ENCODE measurements at regions not wholly inside any gene's neighbourhood (a gene's known extent, or its start where the extent isn't known, plus 50 kb on each side); places are given as distances from the start of the nearest gene placed in this dataset.

DNA sequence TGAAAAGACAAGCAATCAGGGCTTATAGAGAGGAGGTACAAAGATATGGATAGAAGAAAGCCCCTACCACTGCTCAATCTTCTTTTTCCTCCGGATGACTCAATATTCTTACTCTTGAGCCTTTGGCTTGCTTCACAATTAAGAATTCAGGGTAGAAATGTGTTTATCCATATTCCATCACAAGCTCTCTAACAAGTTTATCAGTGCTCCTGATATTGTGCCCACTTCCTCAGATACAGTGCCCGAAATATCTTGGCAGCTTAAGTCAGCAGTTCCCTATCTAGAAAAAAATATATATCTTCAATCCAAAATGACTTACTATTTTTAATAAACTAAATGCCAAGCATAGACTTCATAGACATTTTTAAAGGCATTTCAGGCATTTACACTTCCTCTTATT lies 255.1 kb upstream of the FAT3 start:
- WGBS (ENCODE audit: extremely low coverage, insufficient coverage, low lambda C conversion rate) = no CpG with 5 or more reads among the region's 2 CpGs

DNA sequence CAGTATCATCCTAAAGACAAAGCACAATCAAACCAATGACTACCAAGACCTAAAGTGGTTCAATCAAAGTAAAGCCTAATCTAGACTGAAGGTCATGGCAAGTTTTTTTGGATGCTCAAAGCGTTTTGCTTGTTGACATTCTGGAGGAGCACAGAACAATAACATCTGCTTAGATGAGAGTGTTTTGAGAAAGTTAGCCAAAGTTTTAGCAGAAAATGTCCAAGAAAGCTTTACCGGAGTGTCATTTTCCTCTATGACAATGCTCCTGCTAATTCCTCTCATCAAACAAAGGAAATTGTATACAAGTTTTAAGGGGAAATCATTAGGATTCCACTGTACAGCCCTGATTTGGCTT lies 256.9 kb upstream of the FAT3 start:
- Histone ChIP-seq H3K4ac (ENCODE audit: low read depth, low read length) (no peak overlapping the region), H3K9ac (ENCODE audit: low read length) (no peak overlapping the region), H3K4me3 (ENCODE audit: low read length) (no peak overlapping the region), H2BK5ac (ENCODE audit: low read length) (no peak overlapping the region), H4K8ac (ENCODE audit: low read depth, low read length) (no peak overlapping the region), H4K5ac (ENCODE audit: low read length) (no peak overlapping the region), H3K27ac (ENCODE audit: low read depth, low read length) (no peak overlapping the region), H3K23ac (ENCODE audit: low read length) (no peak overlapping the region), H3K18ac (ENCODE audit: low read length) (no peak overlapping the region), H2BK120ac (ENCODE audit: low read depth, low read length) (no peak overlapping the region), H2AK5ac (ENCODE audit: low read length) (no peak overlapping the region), H3K79me1 (ENCODE audit: low read length) (no peaks in the 10 kb centered on the region), H3K56ac (ENCODE audit: low read length) (no peak overlapping the region), H3K4me2 (ENCODE audit: low read length) (no peak overlapping the region), H3K36me3 (ENCODE audit: control insufficient read depth, insufficient read depth, low read length) (no peaks in the 10 kb centered on the region), H2BK15ac (replicated peaks; ENCODE audit: low read depth) (no peak overlapping the region), H3K27me3 (ENCODE audit: insufficient read depth, low read length, poor library complexity) (no peaks in the 10 kb centered on the region), H3K4me1 (ENCODE audit: control insufficient read depth, low read depth, low read length) (no peaks in the 10 kb centered on the region), H3K79me2 (ENCODE audit: control insufficient read depth, insufficient read depth, low read length) (no peaks in the 10 kb centered on the region)
- DNase-seq = no peak
- no CpG with 5 or more reads among the region's 2 CpGs for WGBS (ENCODE audit: extremely low coverage, insufficient coverage, low lambda C conversion rate)

More for the DNA sequence above, 255.1 kb upstream of the FAT3 start:
- Histone ChIP-seq H3K4me3 (ENCODE audit: low read length) (no peak overlapping the region), H2BK5ac (ENCODE audit: low read length) (no peak overlapping the region), H3K23ac (ENCODE audit: low read length) (no peak overlapping the region), H4K8ac (ENCODE audit: low read depth, low read length) (no peak overlapping the region), H2AK5ac (ENCODE audit: low read length) (no peak overlapping the region), H3K4me2 (ENCODE audit: low read length) (no peak overlapping the region), H3K18ac (ENCODE audit: low read length) (no peak overlapping the region), H4K5ac (ENCODE audit: low read length) (no peak overlapping the region), H3K56ac (ENCODE audit: low read length) (no peak overlapping the region), H3K36me3 (ENCODE audit: control insufficient read depth, insufficient read depth, low read length) (no peaks in the 10 kb centered on the region), H3K79me1 (ENCODE audit: low read length) (no peaks in the 10 kb centered on the region), H3K79me2 (ENCODE audit: control insufficient read depth, insufficient read depth, low read length) (no peaks in the 10 kb centered on the region), H3K4ac (ENCODE audit: low read depth, low read length) (no peak overlapping the region), H3K27ac (ENCODE audit: low read depth, low read length) (no peak overlapping the region), H3K4me1 (ENCODE audit: control insufficient read depth, low read depth, low read length) (no peaks in the 10 kb centered on the region), H3K27me3 (ENCODE audit: insufficient read depth, low read length, poor library complexity) (no peaks in the 10 kb centered on the region), H2BK120ac (ENCODE audit: low read depth, low read length) (no peak overlapping the region), H2BK15ac (replicated peaks; ENCODE audit: low read depth) (no peak overlapping the region), H3K9ac (ENCODE audit: low read length) (no peak overlapping the region)
- no peak for DNase-seq

- Histone ChIP-seq H3K4me2 (ENCODE audit: low read length) (no peak overlapping the region), H2BK120ac (ENCODE audit: low read depth, low read length) (no peak overlapping the region), H2BK5ac (ENCODE audit: low read length) (no peak overlapping the region), H3K27me3 (ENCODE audit: insufficient read depth, low read length, poor library complexity) (no peaks in the 10 kb centered on the region), H3K18ac (ENCODE audit: low read length) (no peak overlapping the region), H3K4ac (ENCODE audit: low read depth, low read length) (no peak overlapping the region), H3K23ac (ENCODE audit: low read length) (no peak overlapping the region), H3K4me1 (ENCODE audit: control insufficient read depth, low read depth, low read length) (no peaks in the 10 kb centered on the region), H2BK15ac (replicated peaks; ENCODE audit: low read depth) (no peak overlapping the region), H3K36me3 (ENCODE audit: control insufficient read depth, insufficient read depth, low read length) (no peaks in the 10 kb centered on the region), H3K27ac (ENCODE audit: low read depth, low read length) (no peak overlapping the region), H3K79me1 (ENCODE audit: low read length) (no peaks in the 10 kb centered on the region), H3K4me3 (ENCODE audit: low read length) (no peak overlapping the region), H3K56ac (ENCODE audit: low read length) (no peak overlapping the region), H4K5ac (ENCODE audit: low read length) (no peak overlapping the region), H4K8ac (ENCODE audit: low read depth, low read length) (no peak overlapping the region), H3K9ac (ENCODE audit: low read length) (no peak overlapping the region), H2AK5ac (ENCODE audit: low read length) (no peak overlapping the region), H3K79me2 (ENCODE audit: control insufficient read depth, insufficient read depth, low read length) (no peaks in the 10 kb centered on the region)
- no peak for DNase-seq
Measured at GRCh38 chr11:91967026-91967690, 257.5 kb upstream of the FAT3 start.

DNA sequence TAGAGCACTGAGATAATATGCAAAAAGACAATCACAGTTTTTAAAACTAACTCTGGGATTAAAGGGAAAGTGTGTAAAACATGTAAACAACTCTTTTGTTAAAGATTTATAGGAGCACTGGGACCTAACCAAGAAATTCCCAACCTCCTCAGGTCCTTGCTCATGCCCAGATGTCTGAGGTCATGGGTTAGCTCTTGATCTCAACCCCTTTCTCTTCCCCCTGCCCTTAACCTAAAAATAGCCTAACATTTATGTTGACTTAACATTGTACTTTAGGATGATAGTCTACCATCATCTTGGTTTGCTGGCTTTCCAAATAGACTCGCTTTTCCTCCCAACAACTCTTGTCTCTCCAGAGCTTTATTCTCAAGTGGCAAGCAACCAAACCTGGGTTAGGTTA lies 258.2 kb upstream of the FAT3 start:
- Histone ChIP-seq H4K5ac (ENCODE audit: low read length) (no peak overlapping the region), H2BK120ac (ENCODE audit: low read depth, low read length) (no peak overlapping the region), H3K27ac (ENCODE audit: low read depth, low read length) (no peak overlapping the region), H3K79me2 (ENCODE audit: control insufficient read depth, insufficient read depth, low read length) (no peaks in the 10 kb centered on the region), H2BK5ac (ENCODE audit: low read length) (no peak overlapping the region), H3K56ac (ENCODE audit: low read length) (no peak overlapping the region), H3K4ac (ENCODE audit: low read depth, low read length) (no peak overlapping the region), H3K79me1 (ENCODE audit: low read length) (no peaks in the 10 kb centered on the region), H3K4me1 (ENCODE audit: control insufficient read depth, low read depth, low read length) (no peaks in the 10 kb centered on the region), H2AK5ac (ENCODE audit: low read length) (no peak overlapping the region), H3K4me2 (ENCODE audit: low read length) (no peak overlapping the region), H3K18ac (ENCODE audit: low read length) (no peak overlapping the region), H3K27me3 (ENCODE audit: insufficient read depth, low read length, poor library complexity) (no peaks in the 10 kb centered on the region), H2BK15ac (replicated peaks; ENCODE audit: low read depth) (no peak overlapping the region), H4K8ac (ENCODE audit: low read depth, low read length) (no peak overlapping the region), H3K23ac (ENCODE audit: low read length) (no peak overlapping the region), H3K36me3 (ENCODE audit: control insufficient read depth, insufficient read depth, low read length) (no peaks in the 10 kb centered on the region), H3K4me3 (ENCODE audit: low read length) (no peak overlapping the region), H3K9ac (ENCODE audit: low read length) (no peak overlapping the region)
- DNase-seq = no peak
- no CpG with 5 or more reads among the region's 1 CpG for WGBS (ENCODE audit: extremely low coverage, insufficient coverage, low lambda C conversion rate)

DNA sequence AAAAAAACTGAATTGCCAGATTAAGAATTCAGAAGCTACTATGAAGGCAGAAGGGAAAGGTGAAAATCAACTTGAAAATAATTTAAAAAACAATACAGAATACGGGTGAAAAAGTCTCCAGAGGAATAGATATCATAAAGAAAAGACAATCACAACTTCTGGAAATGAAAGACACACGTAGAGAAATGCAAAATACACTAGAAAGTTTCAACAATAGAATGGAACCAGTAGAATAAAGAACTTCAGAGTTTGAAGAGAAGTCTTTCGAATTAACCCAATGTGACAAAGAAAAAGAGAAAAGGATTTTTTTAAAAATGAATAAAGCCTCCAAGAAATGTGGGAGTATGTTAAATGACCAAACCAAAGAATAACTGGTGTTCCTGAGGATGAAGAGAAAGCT lies 263.8 kb upstream of the FAT3 start:
- Histone ChIP-seq H2AK5ac (ENCODE audit: low read length) (no peak overlapping the region), H3K27me3 (ENCODE audit: insufficient read depth, low read length, poor library complexity) (no peaks in the 10 kb centered on the region), H4K5ac (ENCODE audit: low read length) (no peak overlapping the region), H3K79me2 (ENCODE audit: control insufficient read depth, insufficient read depth, low read length) (no peaks in the 10 kb centered on the region), H3K56ac (ENCODE audit: low read length) (no peak overlapping the region), H3K18ac (ENCODE audit: low read length) (no peak overlapping the region), H4K8ac (ENCODE audit: low read depth, low read length) (no peak overlapping the region), H3K23ac (ENCODE audit: low read length) (no peak overlapping the region), H3K36me3 (ENCODE audit: control insufficient read depth, insufficient read depth, low read length) (no peaks in the 10 kb centered on the region), H2BK5ac (ENCODE audit: low read length) (no peak overlapping the region), H3K9ac (ENCODE audit: low read length) (no peak overlapping the region), H2BK120ac (ENCODE audit: low read depth, low read length) (no peak overlapping the region), H2BK15ac (replicated peaks; ENCODE audit: low read depth) (no peak overlapping the region), H3K79me1 (ENCODE audit: low read length) (no peaks in the 10 kb centered on the region), H3K4ac (ENCODE audit: low read depth, low read length) (no peak overlapping the region), H3K4me3 (ENCODE audit: low read length) (no peak overlapping the region), H3K4me1 (ENCODE audit: control insufficient read depth, low read depth, low read length) (no peaks in the 10 kb centered on the region), H3K4me2 (ENCODE audit: low read length) (no peak overlapping the region), H3K27ac (ENCODE audit: low read depth, low read length) (no peak overlapping the region)
- WGBS (ENCODE audit: extremely low coverage, insufficient coverage, low lambda C conversion rate) = no CpG with 5 or more reads among the region's 3 CpGs
- DNase-seq = no peak

DNA sequence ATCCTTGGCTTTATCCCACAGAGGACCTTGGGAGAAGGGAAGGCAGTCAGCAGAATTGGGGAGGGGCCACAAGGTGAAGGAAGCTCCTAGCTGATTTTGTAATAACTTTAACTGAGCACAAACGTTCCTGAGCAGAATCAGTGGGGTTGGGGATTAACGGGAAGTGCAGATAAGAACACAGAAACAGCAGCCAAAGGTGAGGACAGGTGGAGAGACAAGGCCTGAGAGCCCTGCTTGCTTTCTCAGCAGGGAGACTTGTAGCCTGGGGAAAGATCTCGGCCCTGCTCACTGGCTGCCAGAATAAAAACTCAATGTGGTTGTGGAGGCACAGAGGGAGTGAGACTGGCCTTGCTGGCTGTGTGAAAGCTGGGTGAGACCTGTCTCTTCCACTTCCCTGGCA lies 265.2 kb upstream of the FAT3 start:
- H3K4me3 ChIP-seq (ENCODE audit: low read length) = no peak overlapping the region
- peak overlapping the region; percentile 8 for H3K27ac ChIP-seq (ENCODE audit: low read depth, low read length)
- H3K4ac ChIP-seq (ENCODE audit: low read depth, low read length) = no peak overlapping the region
- H4K8ac ChIP-seq (ENCODE audit: low read depth, low read length) = no peak overlapping the region
- no peaks in the 10 kb centered on the region for H3K27me3 ChIP-seq (ENCODE audit: insufficient read depth, low read length, poor library complexity)
- no peak overlapping the region for H2BK120ac ChIP-seq (ENCODE audit: low read depth, low read length)
- H3K9ac ChIP-seq (ENCODE audit: low read length) = no peak overlapping the region
- H2AK5ac ChIP-seq (ENCODE audit: low read length) = no peak overlapping the region
- no peak overlapping the region for H3K23ac ChIP-seq (ENCODE audit: low read length)
- H3K4me2 ChIP-seq (ENCODE audit: low read length) = no peak overlapping the region
- H2BK15ac ChIP-seq (replicated peaks; ENCODE audit: low read depth) = no peak overlapping the region
- H3K79me2 ChIP-seq (ENCODE audit: control insufficient read depth, insufficient read depth, low read length) = no peaks in the 10 kb centered on the region
- H3K56ac ChIP-seq (ENCODE audit: low read length) = no peak overlapping the region
- no peak overlapping the region for H3K18ac ChIP-seq (ENCODE audit: low read length)
- H4K5ac ChIP-seq (ENCODE audit: low read length) = no peak overlapping the region
- no peaks in the 10 kb centered on the region for H3K79me1 ChIP-seq (ENCODE audit: low read length)
- WGBS (ENCODE audit: extremely low coverage, insufficient coverage, low lambda C conversion rate) = no CpG with 5 or more reads among the region's 3 CpGs
- H3K36me3 ChIP-seq (ENCODE audit: control insufficient read depth, insufficient read depth, low read length) = no peaks in the 10 kb centered on the region
- no peak overlapping the region for H2BK5ac ChIP-seq (ENCODE audit: low read length)
- DNase-seq = peak; percentile 72
- H3K4me1 ChIP-seq (ENCODE audit: control insufficient read depth, low read depth, low read length) = no peaks in the 10 kb centered on the region

Measured in mesendoderm (in vitro differentiated cells).